HG03135 (cell line): ENCODE measurements at regions not wholly inside any gene's neighbourhood (a gene's known extent, or its start where the extent isn't known, plus 50 kb on each side); places are given as distances from the start of the nearest gene placed in this dataset.
"Not testable (repeated sequence)": the region's sequence is repeated elsewhere in the genome, so short reads cannot be mapped to it uniquely, and the experiment has no call there.

ENCODE experiments used
- ATAC-seq: cut with Tn5 transposase; IDR thresholded peaks from one replicate; pipeline ENCODE4 v1.9.1; 2021; ENCODE audit warnings: mild to moderate bottlenecking, moderate library complexity; ENCODE audit not compliant: unreplicated experiment

- no peak for ATAC-seq
Measured at GRCh38 chr4:177178246-177178645, 131.4 kb upstream of the NEIL3 start.

- ATAC-seq, result no peak
Measured at GRCh38 chr4:177182166-177182565, 127.5 kb upstream of the NEIL3 start.

GRCh38 chr4:177182728-177183127, 126.9 kb upstream of the NEIL3 start:
- no peak for ATAC-seq

- ATAC-seq, result no peak
Measured at GRCh38 chr4:177185151-177185550, 124.5 kb upstream of the NEIL3 start.

GRCh38 chr4:177185579-177185978, 124.1 kb upstream of the NEIL3 start:
- ATAC-seq, result no peak

- ATAC-seq, result no peak
Measured at GRCh38 chr4:177187371-177187770, 122.3 kb upstream of the NEIL3 start.

GRCh38 chr4:177190995-177191580, 118.6 kb upstream of the NEIL3 start:
- ATAC-seq, result no peak

GRCh38 chr4:177191586-177191985, 118.1 kb upstream of the NEIL3 start:
- no peak for ATAC-seq

- ATAC-seq, result no peak
Measured at GRCh38 chr4:177191991-177192390, 117.7 kb upstream of the NEIL3 start.

- not testable (repeated sequence) for ATAC-seq
Measured at GRCh38 chr4:177193024-177193715, 116.5 kb upstream of the NEIL3 start.

GRCh38 chr4:177194906-177195305, 114.8 kb upstream of the NEIL3 start:
- ATAC-seq, result no peak

- ATAC-seq, result no peak
Measured at GRCh38 chr4:177196615-177197014, 113.1 kb upstream of the NEIL3 start.

GRCh38 chr4:177201614-177202013, 108.1 kb upstream of the NEIL3 start:
- no peak for ATAC-seq

- no peak for ATAC-seq
Measured at GRCh38 chr4:177204126-177204525, 105.5 kb upstream of the NEIL3 start.

- ATAC-seq, result no peak
Measured at GRCh38 chr4:177214935-177215334, 94.7 kb upstream of the NEIL3 start.

GRCh38 chr4:177220376-177220775, 89.3 kb upstream of the NEIL3 start:
- ATAC-seq, result no peak

- ATAC-seq, result no peak
Measured at GRCh38 chr4:177222781-177223180, 86.9 kb upstream of the NEIL3 start.

- ATAC-seq, result peak; percentile 75
Measured at GRCh38 chr4:177225605-177226004, 84.1 kb upstream of the NEIL3 start.

- ATAC-seq, result no peak
Measured at GRCh38 chr4:177227636-177228035, 82.0 kb upstream of the NEIL3 start.

GRCh38 chr4:177228599-177228998, 81.1 kb upstream of the NEIL3 start:
- ATAC-seq, result no peak

GRCh38 chr4:177229331-177229730, 80.3 kb upstream of the NEIL3 start:
- ATAC-seq, result no peak

- ATAC-seq, result no peak
Measured at GRCh38 chr4:177232473-177232872, 77.2 kb upstream of the NEIL3 start.

- ATAC-seq, result no peak
Measured at GRCh38 chr4:177235026-177235425, 74.6 kb upstream of the NEIL3 start.
